Peyer's patch (tissue), 4 donors: ENCODE measurements at regions not wholly inside any gene's neighbourhood (a gene's known extent, or its start where the extent isn't known, plus 50 kb on each side); places are given as distances from the start of the nearest gene placed in this dataset.
"Not testable (repeated sequence)": the region's sequence is repeated elsewhere in the genome, so short reads cannot be mapped to it uniquely, and the experiment has no call there.

ENCODE experiments used
- DNase-seq, 3 donors: peaks; one replicate each; pipeline ENCODE4 v3.0.0-alpha.2; 2017 to 2019
- H3K27ac ChIP-seq, 4 donors: fragments of 200-600 bp; sonication (generic); one replicate each; pipeline ENCODE4 v1.5.1; 2016 to 2019
- H3K27me3 ChIP-seq, 2 donors: fragments of 200-600 bp; sonication (generic); one replicate each; pipeline ENCODE4 v1.5.1; 2019
- H3K36me3 ChIP-seq, 3 donors: fragments of 200-600 bp; sonication (generic); one replicate each; pipeline ENCODE4 v1.5.1; 2016 to 2019
- H3K4me1 ChIP-seq, 4 donors: fragments of 200-600 bp; sonication (generic); one replicate each; pipeline ENCODE4 v1.5.1; 2016 to 2019
- H3K4me3 ChIP-seq, 4 donors: fragments of 200-600 bp; sonication (generic); 1 replicate in 3 of 4; 2 replicates in 1 of 4; pipeline ENCODE4 v1.5.1; 2016 to 2019; ENCODE audit warnings: mild to moderate bottlenecking in 1 of 4
- H3K9me3 ChIP-seq, 4 donors: fragments of 200-600 bp; sonication (generic); one replicate each; pipeline ENCODE4 v1.5.1; 2016 to 2019; ENCODE audit warnings: mild to moderate bottlenecking in 1 of 4
- POLR2A ChIP-seq, 2 donors: fragments of 450-650 bp; IDR thresholded peaks; one replicate each; pipeline ENCODE4 v1.5.1; 2017; ENCODE audit warnings: antibody characterized with exemption in 2 of 2, mild to moderate bottlenecking in 2 of 2, moderate library complexity in 2 of 2
- TF ChIP-seq, protein P1 (sequence below), 6 experiments: fragments of 450-650 bp in 4 of 6; fragments of 200-600 bp in 2 of 6; sonication (generic) in 1 of 6; IDR thresholded peaks; one replicate each; pipeline ENCODE4 v1.5.1; 2017 to 2019; ENCODE audit warnings: antibody characterized with exemption in 6 of 6, mild to moderate bottlenecking in 3 of 6, moderate library complexity in 1 of 6

DNA sequence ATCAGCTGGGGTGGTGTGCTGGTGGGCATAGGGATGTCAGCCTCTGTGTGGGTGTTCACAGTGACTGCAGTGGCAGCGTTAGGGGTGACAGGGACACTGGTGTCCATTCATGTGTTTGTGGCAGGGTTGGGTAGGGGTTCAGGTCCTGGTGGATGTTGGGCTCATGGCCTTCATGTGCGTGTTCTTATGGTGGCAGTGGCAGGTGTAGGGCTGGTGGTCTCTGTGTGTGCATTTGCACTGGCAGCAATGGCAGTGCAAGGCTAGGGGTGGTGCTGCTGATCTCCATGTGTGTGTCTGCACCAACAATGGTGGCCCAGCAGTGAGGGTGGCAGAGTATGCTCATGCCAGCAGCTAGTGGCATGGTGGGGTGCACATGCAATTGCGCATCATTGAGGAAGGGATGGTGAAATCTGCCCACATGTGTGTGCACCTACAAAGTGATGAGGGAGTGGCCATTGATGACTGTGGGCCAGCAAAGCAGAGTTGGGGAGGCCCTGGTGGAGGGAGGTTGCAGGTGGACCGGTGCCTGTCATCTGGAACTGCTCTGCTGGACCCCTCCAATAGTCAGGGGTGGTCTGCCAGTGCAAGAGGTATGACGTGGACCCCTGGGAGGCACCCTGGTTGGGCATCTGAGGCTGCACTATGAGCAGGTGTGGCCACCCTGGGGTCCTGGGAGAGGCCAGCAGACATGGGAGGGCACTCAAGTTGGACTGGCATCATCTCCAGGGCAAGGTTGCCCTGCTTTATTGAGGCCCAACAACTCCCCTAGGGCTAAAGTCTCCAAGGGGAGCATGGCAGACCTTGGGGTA is 182.9 kb downstream of the TTC6 start:
- Histone ChIP-seq H3K4me1 (no peaks in the 10 kb centered on the region), H3K4me3 (no peak overlapping the region), H3K36me3 (no peaks in the 10 kb centered on the region), H3K27ac (no peak overlapping the region), H3K9me3 (no peaks in the 10 kb centered on the region), H3K27me3 (no peaks in the 10 kb centered on the region)
- no peak for DNase-seq
- TF ChIP-seq POLR2A (IDR thresholded peaks at IDR 0.05), result no peak
- TF ChIP-seq, protein P1, sequence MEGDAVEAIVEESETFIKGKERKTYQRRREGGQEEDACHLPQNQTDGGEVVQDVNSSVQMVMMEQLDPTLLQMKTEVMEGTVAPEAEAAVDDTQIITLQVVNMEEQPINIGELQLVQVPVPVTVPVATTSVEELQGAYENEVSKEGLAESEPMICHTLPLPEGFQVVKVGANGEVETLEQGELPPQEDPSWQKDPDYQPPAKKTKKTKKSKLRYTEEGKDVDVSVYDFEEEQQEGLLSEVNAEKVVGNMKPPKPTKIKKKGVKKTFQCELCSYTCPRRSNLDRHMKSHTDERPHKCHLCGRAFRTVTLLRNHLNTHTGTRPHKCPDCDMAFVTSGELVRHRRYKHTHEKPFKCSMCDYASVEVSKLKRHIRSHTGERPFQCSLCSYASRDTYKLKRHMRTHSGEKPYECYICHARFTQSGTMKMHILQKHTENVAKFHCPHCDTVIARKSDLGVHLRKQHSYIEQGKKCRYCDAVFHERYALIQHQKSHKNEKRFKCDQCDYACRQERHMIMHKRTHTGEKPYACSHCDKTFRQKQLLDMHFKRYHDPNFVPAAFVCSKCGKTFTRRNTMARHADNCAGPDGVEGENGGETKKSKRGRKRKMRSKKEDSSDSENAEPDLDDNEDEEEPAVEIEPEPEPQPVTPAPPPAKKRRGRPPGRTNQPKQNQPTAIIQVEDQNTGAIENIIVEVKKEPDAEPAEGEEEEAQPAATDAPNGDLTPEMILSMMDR (IDR thresholded peaks at IDR 0.05), result no peak

DNA sequence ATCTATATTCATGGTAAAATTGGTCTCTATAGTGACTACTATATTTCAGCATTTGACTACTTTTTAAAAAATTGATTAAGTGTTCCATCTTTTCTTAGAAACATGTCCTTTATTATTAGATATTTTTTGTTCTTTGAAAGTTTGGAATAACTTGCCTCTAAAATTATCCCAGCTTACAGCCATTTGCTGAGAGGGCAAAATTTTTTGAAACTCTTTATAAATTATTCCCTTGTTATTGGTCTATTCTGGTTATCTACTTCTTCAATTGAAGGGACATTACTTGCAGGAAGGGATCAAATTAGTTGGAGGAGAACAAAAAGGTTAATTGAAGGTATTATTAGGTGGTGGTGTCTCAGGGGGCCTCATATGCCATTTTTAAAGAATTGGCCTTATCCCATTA is 184.1 kb downstream of the TTC6 start:
- H3K4me1 ChIP-seq, result no peaks in the 10 kb centered on the region
- H3K9me3 ChIP-seq, result no peaks in the 10 kb centered on the region
- no peak overlapping the region for H3K27ac ChIP-seq
- TF ChIP-seq POLR2A (IDR thresholded peaks at IDR 0.05), result no peak
- TF ChIP-seq, protein P1 (IDR thresholded peaks at IDR 0.05), result no peak
- no peaks in the 10 kb centered on the region for H3K27me3 ChIP-seq
- H3K4me3 ChIP-seq, result no peak overlapping the region
- H3K36me3 ChIP-seq, result no peaks in the 10 kb centered on the region
- no peak for DNase-seq

DNA sequence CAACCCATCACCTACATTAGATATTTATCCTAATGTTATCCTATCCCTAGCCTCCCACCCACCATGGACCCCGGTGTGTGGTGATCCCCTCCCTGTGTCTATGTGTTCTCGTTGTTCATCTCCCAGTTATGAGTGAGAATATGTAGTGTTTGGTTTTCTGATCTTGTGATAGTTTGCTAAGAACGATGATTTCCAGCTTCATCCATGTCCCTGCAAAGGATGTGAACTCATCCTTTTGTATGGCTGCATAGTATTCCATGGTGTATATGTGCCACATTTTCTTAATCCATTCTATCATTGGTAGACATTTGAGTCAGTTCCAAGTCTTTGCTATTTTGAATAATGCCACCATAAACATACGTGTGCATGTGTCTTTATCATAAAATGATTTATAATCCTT is 185.3 kb downstream of the TTC6 start:
- H3K9me3 ChIP-seq, H3K4me1 ChIP-seq, DNase-seq, H3K36me3 ChIP-seq, H3K27me3 ChIP-seq, H3K27ac ChIP-seq, H3K4me3 ChIP-seq: not testable (repeated sequence)

DNA sequence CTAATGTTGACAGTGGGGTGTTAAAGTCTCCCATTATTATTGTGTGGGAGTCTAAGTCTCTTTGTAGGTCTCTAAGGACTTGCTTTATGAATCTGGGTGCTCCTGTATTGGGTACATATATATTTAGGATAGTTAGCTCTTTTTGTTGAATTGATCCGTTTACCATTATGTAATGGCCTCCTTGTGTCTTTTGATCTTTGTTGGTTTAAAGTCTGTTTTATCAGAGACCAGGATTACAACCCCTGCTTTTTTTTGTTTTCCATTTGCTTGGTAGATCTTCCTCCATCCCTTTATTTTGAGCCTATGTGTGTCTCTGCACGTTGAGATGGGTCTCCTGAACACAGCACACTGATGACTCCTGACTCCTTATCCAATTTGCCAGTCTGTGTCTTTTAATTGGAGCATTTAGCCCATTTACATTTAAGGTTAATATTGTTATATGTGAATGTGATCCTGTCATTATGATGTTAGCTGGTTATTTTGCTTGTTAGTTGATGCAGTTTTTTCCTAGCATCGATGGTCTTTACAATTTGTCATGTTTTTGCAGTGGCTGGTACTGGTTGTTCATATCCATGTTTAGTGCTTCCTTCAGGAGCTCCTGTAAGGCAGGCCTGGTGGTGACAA is 188.9 kb downstream of the TTC6 start:
- H3K36me3 ChIP-seq, H3K27ac ChIP-seq, H3K27me3 ChIP-seq, DNase-seq, H3K4me1 ChIP-seq, H3K9me3 ChIP-seq, H3K4me3 ChIP-seq: not testable (repeated sequence)

DNA sequence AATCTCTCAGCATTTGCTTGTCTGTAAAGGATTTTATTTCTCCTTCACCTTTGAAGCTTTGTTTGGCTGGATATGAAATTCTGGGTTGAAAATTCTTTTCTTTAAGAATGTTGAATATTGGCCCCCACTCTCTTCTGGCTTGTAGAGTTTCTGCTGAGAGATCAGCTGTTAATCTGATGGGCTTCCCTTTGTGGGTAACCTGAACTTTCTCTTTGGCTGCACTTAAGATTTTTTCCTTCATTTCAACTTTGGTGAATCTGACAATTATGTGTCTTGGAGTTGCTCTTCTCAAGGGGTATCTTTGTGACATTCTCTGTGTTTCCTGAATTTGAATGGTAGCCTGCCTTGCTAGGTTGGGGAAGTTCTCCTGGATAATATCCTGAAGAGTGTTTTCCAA is 189.4 kb downstream of the TTC6 start:
- not testable (repeated sequence) for H3K4me3 ChIP-seq, DNase-seq, H3K4me1 ChIP-seq, H3K27ac ChIP-seq, H3K27me3 ChIP-seq, H3K9me3 ChIP-seq, H3K36me3 ChIP-seq

DNA sequence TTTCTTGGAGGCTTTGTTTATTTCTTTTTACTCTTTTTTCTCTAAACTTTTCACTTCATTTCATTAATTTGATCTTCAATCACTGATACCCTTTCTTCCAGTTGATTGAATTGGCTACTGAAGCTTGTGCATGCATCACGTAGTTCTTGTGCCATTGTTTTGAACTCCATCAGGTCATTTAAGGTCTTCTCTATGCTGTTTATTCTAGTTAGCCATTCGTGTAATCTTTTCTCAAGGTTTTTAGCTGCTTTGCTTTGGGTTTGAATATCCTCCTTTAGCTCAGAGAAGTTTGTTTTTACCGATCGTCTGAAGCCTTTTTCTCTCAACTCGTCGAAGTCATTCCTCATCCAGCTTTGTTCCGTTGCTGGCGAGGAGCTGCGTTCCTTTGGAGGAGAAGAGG is 189.9 kb downstream of the TTC6 start:
- not testable (repeated sequence) for H3K4me1 ChIP-seq, H3K9me3 ChIP-seq, H3K36me3 ChIP-seq, H3K4me3 ChIP-seq, DNase-seq, H3K27me3 ChIP-seq, H3K27ac ChIP-seq

DNA sequence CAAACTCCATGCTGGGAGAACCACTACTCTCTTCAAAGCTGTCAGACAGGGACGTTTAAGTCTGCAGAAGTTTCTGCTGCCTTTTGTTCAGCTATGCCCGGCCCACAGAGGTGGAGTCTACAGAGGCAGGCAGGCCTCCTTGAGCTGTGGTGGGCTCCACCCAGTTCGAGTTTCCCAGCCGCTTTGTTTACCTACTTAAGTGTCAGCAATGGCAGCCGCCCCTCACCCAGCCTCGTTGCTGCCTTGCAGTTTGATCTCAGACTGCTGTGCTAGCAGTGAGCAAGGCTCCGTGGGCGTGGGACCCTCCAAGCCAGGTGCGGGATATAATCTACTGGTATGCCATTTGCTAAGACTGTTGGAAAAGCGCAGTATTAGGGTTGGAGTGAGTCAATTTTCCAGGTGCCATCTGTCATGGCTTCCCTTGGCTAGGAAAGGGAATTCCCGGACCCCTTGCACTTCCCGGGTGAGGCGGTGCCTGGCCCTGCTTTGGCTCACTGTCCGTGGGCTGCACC is 190.7 kb downstream of the TTC6 start:
- not testable (repeated sequence) for H3K27me3 ChIP-seq, DNase-seq, H3K27ac ChIP-seq, H3K9me3 ChIP-seq, H3K4me3 ChIP-seq, H3K36me3 ChIP-seq, H3K4me1 ChIP-seq

DNA sequence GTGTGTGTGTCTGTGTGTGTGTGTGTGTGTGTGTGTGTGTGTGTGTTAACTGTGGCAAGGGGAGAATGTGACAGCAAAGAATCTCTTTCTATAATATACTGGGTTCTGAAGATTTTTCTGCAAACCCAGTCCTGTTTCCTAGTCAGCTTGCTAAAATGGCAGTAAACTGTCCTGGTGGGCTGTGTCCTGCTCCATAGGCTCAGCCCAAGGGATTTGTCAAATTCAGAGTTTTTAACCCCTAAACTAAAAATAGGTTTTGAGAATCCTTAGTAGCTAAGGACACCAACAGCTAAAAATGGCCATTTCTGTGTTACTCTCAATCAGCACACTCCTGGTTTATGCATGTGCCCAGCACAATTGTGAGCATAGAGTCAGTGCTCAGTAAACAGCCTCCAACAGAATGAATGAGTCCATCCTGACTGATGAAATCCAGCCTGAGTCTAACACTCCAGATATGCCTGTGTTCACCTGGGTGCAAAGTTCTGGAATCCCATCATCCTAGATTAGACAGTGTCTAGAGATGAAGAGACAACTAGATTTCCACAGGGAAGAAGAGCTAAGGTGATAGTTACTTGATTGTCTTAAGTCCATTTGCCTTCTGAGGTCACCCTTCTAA is 192.6 kb downstream of the TTC6 start:
- TF ChIP-seq POLR2A (IDR thresholded peaks at IDR 0.05), result no peak
- TF ChIP-seq, protein P1 (IDR thresholded peaks at IDR 0.05), result no peak
- DNase-seq, result no peak
- H3K4me1 ChIP-seq, result no peaks in the 10 kb centered on the region
- H3K9me3 ChIP-seq, result no peaks in the 10 kb centered on the region
- H3K4me3 ChIP-seq, result no peak overlapping the region
- H3K27ac ChIP-seq, result no peak overlapping the region
- H3K36me3 ChIP-seq, result no peaks in the 10 kb centered on the region
- H3K27me3 ChIP-seq, result no peaks in the 10 kb centered on the region
